Aorta (tissue), 5 donors: ENCODE measurements at regions not wholly inside any gene's neighbourhood (a gene's known extent, or its start where the extent isn't known, plus 50 kb on each side); places are given as distances from the start of the nearest gene placed in this dataset.

Source experiments
- ATAC-seq: fragments of 200-7000 bp; cut with Tn5 transposase; one replicate; pipeline ENCODE4 v1.9.1; 2022; ENCODE audit warnings: moderate library complexity; ENCODE audit not compliant: low FRiP score
- DNase-seq, 2 donors: peaks; one replicate each; pipeline ENCODE4 v3.0.0-alpha.2; 2020
- H3K27ac ChIP-seq, 2 donors: one replicate each; pipeline ENCODE4 v1.5.1; 2013; ENCODE audit warnings: low read length in 2 of 2, mild to moderate bottlenecking in 2 of 2, moderate library complexity in 2 of 2, control low read depth in 1 of 2, inconsistent platforms in 1 of 2, low read depth in 1 of 2
- H3K27me3 ChIP-seq, 2 donors: one replicate each; pipeline ENCODE4 v1.6.1; 2013; ENCODE audit warnings: control low read depth in 1 of 2, low read length in 1 of 2, mild to moderate bottlenecking in 1 of 2, moderate library complexity in 1 of 2; ENCODE audit not compliant: insufficient read depth in 2 of 2, control insufficient read depth in 1 of 2
- H3K36me3 ChIP-seq, 2 donors: one replicate each; pipeline ENCODE4 v1.6.1; 2013; ENCODE audit warnings: control low read depth in 1 of 2, low read length in 1 of 2, mild to moderate bottlenecking in 1 of 2; ENCODE audit not compliant: insufficient read depth in 2 of 2, control insufficient read depth in 1 of 2
- H3K4me1 ChIP-seq, 2 donors: one replicate each; pipeline ENCODE4 v1.6.1; 2013; ENCODE audit warnings: low read length in 2 of 2, control low read depth in 1 of 2, mild to moderate bottlenecking in 1 of 2, moderate library complexity in 1 of 2; ENCODE audit not compliant: insufficient read depth in 2 of 2, control insufficient read depth in 1 of 2
- H3K4me3 ChIP-seq, 2 donors: one replicate each; pipeline ENCODE4 v1.5.1; 2013; ENCODE audit warnings: low read length in 2 of 2, control low read depth in 1 of 2, mild to moderate bottlenecking in 1 of 2
- H3K9me3 ChIP-seq: one replicate; pipeline ENCODE4 v1.6.1; 2013; ENCODE audit warnings: mild to moderate bottlenecking, low read length; ENCODE audit not compliant: control insufficient read depth
- WGBS, 2 donors: extraction: QIAGEN DNeasy Blood & Tissue Kit; methylation state at CpG; one replicate each; pipeline ENCODE4 v1.1.7; 2013; 5-methylcytosine and 5-hydroxymethylcytosine counted together
- intact Hi-C, 2 donors: fragments of 100-400 bp; cut with DNase I; formaldehyde crosslinking; loops; one replicate each; pipeline versions ENCODE4 v1.14.2 to v1.15.0; 2022
- donor health status: healthy with polysubstance abuse.
- donor health status: Bipolar disorder and iron deficiency.
- donor health status: DM: no; HTN: no; CAD: no.
- donor health status: DM: no; HTN: no; CAD: no.
- donor health status: DM: yes; HTN: yes; CAD: no.

GRCh38 chr21:38205940-38206339 lies 50.9 kb upstream of the KCNJ15 start:
- DNase-seq (no peak), ATAC-seq (no peak)
- Histone ChIP-seq H3K36me3 (no peaks in the 10 kb centered on the region), H3K4me3 (no peak overlapping the region), H3K27me3 (no peaks in the 10 kb centered on the region), H3K9me3 (peaks cover 3% of the 10 kb centered on the region), H3K4me1 (no peaks in the 10 kb centered on the region), H3K27ac (no peak overlapping the region)
- 89 to 96% methylated on average over 5 of the region's 5 CpGs for WGBS, 2 donors
- intact Hi-C loops: no loop called here

DNA sequence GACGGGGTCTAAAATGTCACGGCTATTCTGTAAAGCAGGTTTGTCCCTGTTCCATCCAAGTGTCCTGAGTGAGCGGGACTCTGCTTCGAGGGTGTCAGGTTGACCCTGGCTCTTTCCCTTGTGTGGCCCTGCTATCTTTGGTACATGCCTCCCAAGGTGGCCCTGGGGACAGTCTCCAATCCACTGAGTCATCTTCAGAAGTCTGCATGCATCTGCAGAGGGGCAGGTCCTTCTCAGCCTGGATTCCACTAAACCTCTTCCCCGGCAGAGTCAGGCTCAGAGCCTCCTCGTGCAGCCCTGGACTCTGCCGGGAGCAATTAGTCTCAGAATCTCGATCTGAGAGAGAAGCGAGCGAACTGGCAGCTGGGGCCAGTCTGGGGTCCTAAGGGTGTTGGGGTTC lies 50.1 kb upstream of the KCNJ15 start:
- Histone ChIP-seq H3K27ac (no peak overlapping the region), H3K4me1 (no peaks in the 10 kb centered on the region), H3K36me3 (no peaks in the 10 kb centered on the region), H3K27me3 (no peaks in the 10 kb centered on the region), H3K4me3 (no peak overlapping the region), H3K9me3 (peaks cover 3% of the 10 kb centered on the region)
- DNase-seq (no peak), ATAC-seq (no peak)
- 94 to 95% methylated on average over 10 of the region's 10 CpGs for WGBS, 2 donors
- intact Hi-C loops: no loop called here
